Parathyroid adenoma (tissue), 2 donors: ENCODE measurements at regions not wholly inside any gene's neighbourhood (a gene's known extent, or its start where the extent isn't known, plus 50 kb on each side); places are given as distances from the start of the nearest gene placed in this dataset.

Source experiments
- H2AFZ ChIP-seq: fragments of 300-600 bp; sonication (generic); one replicate; pipeline ENCODE4 v1.7.0; 2017; ENCODE audit warnings: antibody characterized with exemption, mild to moderate bottlenecking
- H3K27ac ChIP-seq: fragments of 300-600 bp; sonication (generic); one replicate; pipeline ENCODE4 v1.7.0; 2017
- H3K27me3 ChIP-seq: fragments of 300-600 bp; sonication (generic); one replicate; pipeline ENCODE4 v1.7.0; 2017; ENCODE audit warnings: low read length; ENCODE audit not compliant: control insufficient read depth, insufficient read depth
- H3K36me3 ChIP-seq: fragments of 300-600 bp; sonication (generic); one replicate; pipeline ENCODE4 v1.7.0; 2017; ENCODE audit warnings: low read length; ENCODE audit not compliant: control insufficient read depth, insufficient read depth
- H3K4me1 ChIP-seq: fragments of 300-600 bp; sonication (generic); one replicate; pipeline ENCODE4 v1.7.0; 2017; ENCODE audit warnings: control low read depth
- H3K4me2 ChIP-seq: fragments of 300-600 bp; sonication (generic); one replicate; pipeline ENCODE4 v1.7.0; 2017; ENCODE audit warnings: low read length
- H3K4me3 ChIP-seq: fragments of 300-600 bp; sonication (generic); one replicate; pipeline ENCODE4 v1.7.0; 2017; ENCODE audit warnings: low read depth, low read length
- H3K79me2 ChIP-seq: fragments of 300-600 bp; sonication (generic); one replicate; pipeline ENCODE4 v1.7.0; 2017; ENCODE audit warnings: control low read depth
- H3K9ac ChIP-seq: fragments of 300-600 bp; sonication (generic); one replicate; pipeline ENCODE4 v1.7.0; 2017; ENCODE audit warnings: mild to moderate bottlenecking
- H3K9me3 ChIP-seq: fragments of 300-600 bp; sonication (generic); one replicate; pipeline ENCODE4 v1.7.0; 2017; ENCODE audit warnings: low read length; ENCODE audit not compliant: control insufficient read depth
- TF ChIP-seq, protein P1 (sequence below): fragments of 300-600 bp; sonication (generic); IDR thresholded peaks from one replicate; pipeline ENCODE4 v1.7.0; 2017; ENCODE audit warnings: antibody characterized with exemption, mild to moderate bottlenecking
- donor health status: primary hyperparathyroidism.

DNA sequence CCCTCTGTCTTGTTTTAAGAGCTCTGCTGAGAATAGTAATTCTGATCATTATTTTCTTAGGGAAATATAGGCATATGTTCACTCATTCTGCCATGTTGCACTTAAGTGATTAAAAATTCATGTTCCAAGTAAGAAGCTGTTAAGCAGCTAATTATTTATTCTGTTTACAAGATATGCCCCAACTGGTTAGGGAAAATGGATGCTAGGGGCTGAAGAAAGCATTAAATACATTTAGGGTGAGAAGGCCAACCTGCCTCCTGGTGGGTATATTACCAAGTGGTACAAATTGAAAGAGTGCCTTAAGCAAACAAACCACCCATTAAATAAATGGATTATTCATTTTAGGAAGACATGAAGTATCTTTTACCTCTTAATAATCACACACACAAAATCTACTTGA lies 392.6 kb upstream of the EPHA5 start:
- Histone ChIP-seq H3K4me2 (no peak overlapping the region), H3K27ac (no peak overlapping the region), H3K4me1 (no peaks in the 10 kb centered on the region), H3K36me3 (no peaks in the 10 kb centered on the region), H3K79me2 (no peaks in the 10 kb centered on the region), H2AFZ (no peak overlapping the region), H3K9ac (no peak overlapping the region), H3K27me3 (no peaks in the 10 kb centered on the region), H3K9me3 (no peaks in the 10 kb centered on the region), H3K4me3 (no peak overlapping the region)
- TF ChIP-seq, protein P1, sequence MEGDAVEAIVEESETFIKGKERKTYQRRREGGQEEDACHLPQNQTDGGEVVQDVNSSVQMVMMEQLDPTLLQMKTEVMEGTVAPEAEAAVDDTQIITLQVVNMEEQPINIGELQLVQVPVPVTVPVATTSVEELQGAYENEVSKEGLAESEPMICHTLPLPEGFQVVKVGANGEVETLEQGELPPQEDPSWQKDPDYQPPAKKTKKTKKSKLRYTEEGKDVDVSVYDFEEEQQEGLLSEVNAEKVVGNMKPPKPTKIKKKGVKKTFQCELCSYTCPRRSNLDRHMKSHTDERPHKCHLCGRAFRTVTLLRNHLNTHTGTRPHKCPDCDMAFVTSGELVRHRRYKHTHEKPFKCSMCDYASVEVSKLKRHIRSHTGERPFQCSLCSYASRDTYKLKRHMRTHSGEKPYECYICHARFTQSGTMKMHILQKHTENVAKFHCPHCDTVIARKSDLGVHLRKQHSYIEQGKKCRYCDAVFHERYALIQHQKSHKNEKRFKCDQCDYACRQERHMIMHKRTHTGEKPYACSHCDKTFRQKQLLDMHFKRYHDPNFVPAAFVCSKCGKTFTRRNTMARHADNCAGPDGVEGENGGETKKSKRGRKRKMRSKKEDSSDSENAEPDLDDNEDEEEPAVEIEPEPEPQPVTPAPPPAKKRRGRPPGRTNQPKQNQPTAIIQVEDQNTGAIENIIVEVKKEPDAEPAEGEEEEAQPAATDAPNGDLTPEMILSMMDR, result no peak

DNA sequence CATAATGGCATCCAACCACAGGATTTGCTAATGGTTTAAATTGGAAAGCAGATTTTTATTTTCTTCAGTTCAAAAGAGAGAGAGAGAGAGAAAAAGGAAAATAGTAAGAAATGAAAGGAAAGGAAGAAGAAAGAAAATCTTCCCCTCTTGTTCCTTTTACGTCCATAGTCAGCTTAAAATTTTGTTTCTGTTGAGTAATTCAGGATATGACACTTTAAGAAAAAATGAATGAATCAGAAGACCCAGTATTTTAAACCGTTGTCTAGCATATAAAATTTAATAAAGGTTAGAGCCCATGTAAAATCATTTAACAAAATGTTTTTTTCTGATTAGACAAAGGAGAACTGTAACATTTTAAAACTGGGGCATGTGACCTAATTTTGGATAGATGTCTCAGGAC lies 391.8 kb upstream of the EPHA5 start:
- Histone ChIP-seq H3K36me3 (no peaks in the 10 kb centered on the region), H3K27ac (no peak overlapping the region), H3K4me3 (no peak overlapping the region), H3K9ac (no peak overlapping the region), H3K9me3 (no peaks in the 10 kb centered on the region), H3K4me1 (no peaks in the 10 kb centered on the region), H3K27me3 (no peaks in the 10 kb centered on the region), H3K79me2 (no peaks in the 10 kb centered on the region), H3K4me2 (no peak overlapping the region), H2AFZ (no peak overlapping the region)
- TF ChIP-seq, protein P1, result no peak

DNA sequence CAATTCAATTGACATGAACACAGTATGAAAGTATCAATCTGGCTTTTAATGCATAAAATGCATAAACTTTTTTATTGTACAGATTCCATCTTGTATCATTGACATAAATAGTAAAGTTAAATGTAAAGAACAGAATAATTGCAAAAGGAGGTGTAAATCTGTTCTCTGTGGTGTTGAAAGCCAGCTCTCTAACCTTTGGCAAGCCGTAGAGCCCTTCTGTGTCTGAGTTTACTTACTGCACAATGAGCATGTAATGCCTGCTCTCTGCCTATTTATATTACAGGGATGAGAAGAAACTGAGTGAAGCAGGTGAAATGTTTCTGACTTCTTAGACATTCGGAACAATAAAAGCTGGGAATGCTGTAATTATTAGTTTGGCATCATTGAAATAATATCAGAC lies 389.3 kb upstream of the EPHA5 start:
- no peak overlapping the region for H3K27ac ChIP-seq
- H3K27me3 ChIP-seq, result no peaks in the 10 kb centered on the region
- TF ChIP-seq, protein P1, result no peak
- no peak overlapping the region for H3K9ac ChIP-seq
- no peak overlapping the region for H3K4me3 ChIP-seq
- H3K4me2 ChIP-seq, result no peak overlapping the region
- no peaks in the 10 kb centered on the region for H3K79me2 ChIP-seq
- no peaks in the 10 kb centered on the region for H3K4me1 ChIP-seq
- H3K36me3 ChIP-seq, result no peaks in the 10 kb centered on the region
- no peaks in the 10 kb centered on the region for H3K9me3 ChIP-seq
- H2AFZ ChIP-seq, result no peak overlapping the region

DNA sequence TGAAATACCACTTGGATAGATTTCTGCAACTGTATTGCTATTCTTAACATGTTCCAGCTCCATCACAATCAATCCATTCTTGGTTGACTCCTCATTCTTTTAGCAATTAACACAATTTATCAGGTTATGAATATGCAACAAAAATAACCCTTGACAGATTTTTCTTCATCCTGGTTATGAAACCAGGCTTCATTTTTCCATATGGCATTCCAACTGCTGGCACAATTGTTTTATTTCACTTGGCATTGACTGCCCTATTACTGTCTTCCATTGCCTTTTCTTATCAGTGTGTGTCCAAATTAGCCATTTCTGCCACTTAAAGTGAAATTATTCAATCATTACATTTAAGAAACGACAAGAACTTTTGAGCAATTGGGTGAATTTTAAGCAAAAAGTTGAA lies 388.8 kb upstream of the EPHA5 start:
- Histone ChIP-seq H3K4me2 (no peak overlapping the region), H3K9ac (no peak overlapping the region), H3K36me3 (no peaks in the 10 kb centered on the region), H3K9me3 (no peaks in the 10 kb centered on the region), H3K4me3 (no peak overlapping the region), H3K4me1 (no peaks in the 10 kb centered on the region), H3K27ac (no peak overlapping the region), H3K79me2 (no peaks in the 10 kb centered on the region), H2AFZ (no peak overlapping the region), H3K27me3 (no peaks in the 10 kb centered on the region)
- TF ChIP-seq, protein P1, result no peak

DNA sequence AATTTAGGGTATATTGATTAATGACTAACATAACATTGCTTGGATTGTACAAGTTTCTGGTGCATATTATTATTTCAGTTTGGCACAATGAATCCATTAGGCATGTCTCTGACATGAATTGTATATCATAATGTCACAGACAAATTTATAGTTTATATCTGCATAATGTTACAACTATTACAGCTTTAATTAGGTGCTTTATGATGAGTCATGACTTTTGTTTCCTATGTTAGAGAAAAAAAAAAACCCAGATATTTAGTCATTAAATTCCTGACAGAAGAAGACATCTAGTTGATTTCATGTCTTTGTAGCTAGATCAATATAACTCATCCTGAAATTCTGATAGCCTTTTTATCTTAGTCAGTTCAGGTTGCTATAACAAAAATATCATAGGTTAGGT lies 385.7 kb upstream of the EPHA5 start:
- no peaks in the 10 kb centered on the region for H3K36me3 ChIP-seq

More for the DNA sequence above, 385.7 kb upstream of the EPHA5 start:
- no peak overlapping the region for H3K27ac ChIP-seq
- H3K9ac ChIP-seq, result no peak overlapping the region
- no peaks in the 10 kb centered on the region for H3K4me1 ChIP-seq
- TF ChIP-seq, protein P1, result no peak
- H3K4me3 ChIP-seq, result no peak overlapping the region
- no peak overlapping the region for H2AFZ ChIP-seq
- no peaks in the 10 kb centered on the region for H3K27me3 ChIP-seq
- H3K79me2 ChIP-seq, result no peaks in the 10 kb centered on the region
- no peak overlapping the region for H3K4me2 ChIP-seq
- no peaks in the 10 kb centered on the region for H3K9me3 ChIP-seq
